PC-3 (cell line): ENCODE measurements at regions not wholly inside any gene's neighbourhood (a gene's known extent, or its start where the extent isn't known, plus 50 kb on each side); places are given as distances from the start of the nearest gene placed in this dataset.

Source experiments
- ATAC-seq: fragments of 200-7000 bp; cut with Tn5 transposase; 2 replicates; pipeline ENCODE4 v1.9.1; 2020; ENCODE audit warnings: mild to moderate bottlenecking, moderate library complexity
- BruUV-seq: library from RNA; stranded (reverse); fragments of 400-500 nt; replicated peaks from 2 replicates; lab custom pipeline; 2021; lab: Mats Ljungman, UMichigan
- CTCF ChIA-PET: fragments of 300-600 bp; sonication (Branson Sonifier 250); formaldehyde crosslinking; loops from one replicate; lab custom pipeline; 2022; ENCODE audit warnings: antibody characterized with exemption; lab: Charles Lee
- POLR2A ChIA-PET: fragments of 300-600 bp; sonication (Branson Sonifier 250); formaldehyde crosslinking; loops from one replicate; lab custom pipeline; 2022; ENCODE audit warnings: antibody characterized with exemption; ENCODE audit not compliant: unreplicated experiment; lab: Charles Lee
- DNase-seq: peaks from one replicate; pipeline ENCODE4 v3.0.0-alpha.2; 2015
- H2AFZ ChIP-seq: fragments of 300-600 bp; sonication (generic); 2 replicates; pipeline ENCODE4 v1.6.0; 2016; ENCODE audit warnings: antibody characterized with exemption, low read length
- H3F3A ChIP-seq: fragments of 300-600 bp; sonication (generic); one replicate; pipeline ENCODE4 v1.6.0; 2017; ENCODE audit warnings: antibody characterized with exemption, low read length, control low read depth, mild to moderate bottlenecking; ENCODE audit not compliant: unreplicated experiment
- H3K27ac ChIP-seq: fragments of 300-600 bp; sonication (generic); 2 replicates; pipeline ENCODE4 v1.5.1; 2016; ENCODE audit warnings: mild to moderate bottlenecking, low read length
- H3K27me3 ChIP-seq: fragments of 300-600 bp; sonication (generic); 2 replicates; pipeline ENCODE4 v1.6.1; 2016; ENCODE audit warnings: low read length, mixed read lengths
- H3K36me3 ChIP-seq: fragments of 300-600 bp; sonication (generic); 2 replicates; pipeline ENCODE4 v1.6.1; 2016; ENCODE audit warnings: low read depth, mixed run types, low read length, mixed read lengths
- H3K4me1 ChIP-seq: fragments of 300-600 bp; sonication (generic); 2 replicates; pipeline ENCODE4 v1.5.1; 2016; ENCODE audit warnings: low read length; ENCODE audit not compliant: insufficient read depth
- H3K4me2 ChIP-seq: fragments of 300-600 bp; sonication (generic); 2 replicates; pipeline ENCODE4 v1.6.0; 2016; ENCODE audit warnings: low read length
- H3K4me3 ChIP-seq: fragments of 300-600 bp; sonication (generic); 2 replicates; pipeline ENCODE4 v1.5.1; 2016; ENCODE audit warnings: mild to moderate bottlenecking, low read length, mixed read lengths
- H3K79me2 ChIP-seq: fragments of 300-600 bp; sonication (generic); 2 replicates; pipeline ENCODE4 v1.6.1; 2017; ENCODE audit warnings: low read length, mixed read lengths
- H3K9ac ChIP-seq: fragments of 300-600 bp; sonication (generic); 2 replicates; pipeline ENCODE4 v1.6.0; 2016; ENCODE audit warnings: mild to moderate bottlenecking, low read length
- H3K9me2 ChIP-seq: fragments of 300-600 bp; sonication (generic); replicated peaks from 2 replicates; pipeline ENCODE4 v1.6.1; 2016; ENCODE audit warnings: mixed run types, low read length, mixed read lengths
- H3K9me3 ChIP-seq: fragments of 300-600 bp; sonication (generic); 2 replicates; pipeline ENCODE4 v1.6.1; 2016; ENCODE audit warnings: low read length, mixed read lengths
- H4K20me1 ChIP-seq: fragments of 300-600 bp; sonication (generic); 2 replicates; pipeline ENCODE4 v1.6.1; 2016; ENCODE audit warnings: low read length, mixed read lengths
- CTCF ChIP-seq: fragments of 300-600 bp; sonication (generic); conservative IDR thresholded peaks from 2 replicates; pipeline ENCODE4 v1.5.1; 2017; ENCODE audit warnings: antibody characterized with exemption, low read depth, mild to moderate bottlenecking, low read length
- EZH2 ChIP-seq: fragments of 300-600 bp; sonication (generic); IDR thresholded peaks from one replicate; pipeline ENCODE4 v1.6.1; 2017; ENCODE audit warnings: antibody characterized with exemption, mild to moderate bottlenecking, low read length; ENCODE audit not compliant: unreplicated experiment
- EZH2phosphoT487 ChIP-seq: fragments of 300-600 bp; sonication (generic); IDR thresholded peaks from 2 replicates; pipeline ENCODE4 v1.6.1; 2018; ENCODE audit warnings: mild to moderate bottlenecking, antibody characterized with exemption, low read length, borderline replicate concordance
- intact Hi-C: fragments of 100-400 bp; cut with micrococcal nuclease; formaldehyde crosslinking; loops from 2 replicates; pipeline ENCODE4 v1.9.0; 2023

- TF ChIP-seq EZH2phosphoT487: no peak
- TF ChIP-seq CTCF: no peak
- TF ChIP-seq EZH2: no peak
- BruUV-seq: no TSS peak
- no peaks in the 10 kb centered on the region for H3K4me1 ChIP-seq
- no peaks in the 10 kb centered on the region for H3K79me2 ChIP-seq
- no peak overlapping the region for H3K27ac ChIP-seq
- H3K36me3 ChIP-seq: no peaks in the 10 kb centered on the region
- no peak overlapping the region for H3K4me3 ChIP-seq
- no peak for ATAC-seq
- intact Hi-C loops: no loop called here
- no peaks in the 10 kb centered on the region for H3K9me3 ChIP-seq
- POLR2A ChIA-PET: no interaction called here
- H2AFZ ChIP-seq: no peak overlapping the region
- CTCF ChIA-PET: no interaction called here
- H3F3A ChIP-seq: no peaks in the 10 kb centered on the region
- no peak overlapping the region for H3K4me2 ChIP-seq
- no peaks in the 10 kb centered on the region for H4K20me1 ChIP-seq
- H3K9ac ChIP-seq: no peak overlapping the region
- H3K9me2 ChIP-seq: no peaks in the 10 kb centered on the region
- no peak for DNase-seq
- peaks cover 59% of the 10 kb centered on the region for H3K27me3 ChIP-seq
Measured at GRCh38 chr5:172568308-172568910, 72.7 kb upstream of the NEURL1B start.

- intact Hi-C loops: no loop called here
Measured at GRCh38 chr5:172567843-172568242, 73.2 kb upstream of the NEURL1B start.

More at GRCh38 chr5:172567843-172568242, 73.2 kb upstream of the NEURL1B start:
- no peak for TF ChIP-seq EZH2
- TF ChIP-seq EZH2phosphoT487: no peak
- no peak for TF ChIP-seq CTCF
- no peaks in the 10 kb centered on the region for H3F3A ChIP-seq
- no peaks in the 10 kb centered on the region for H3K4me1 ChIP-seq
- no peaks in the 10 kb centered on the region for H3K36me3 ChIP-seq
- H2AFZ ChIP-seq: no peak overlapping the region
- no peaks in the 10 kb centered on the region for H3K9me2 ChIP-seq
- POLR2A ChIA-PET: no interaction called here
- H3K9ac ChIP-seq: no peak overlapping the region
- H3K27ac ChIP-seq: no peak overlapping the region
- peaks cover 63% of the 10 kb centered on the region for H3K27me3 ChIP-seq
- CTCF ChIA-PET: no interaction called here
- no peaks in the 10 kb centered on the region for H4K20me1 ChIP-seq
- H3K4me3 ChIP-seq: no peak overlapping the region
- BruUV-seq: no TSS peak
- no peaks in the 10 kb centered on the region for H3K9me3 ChIP-seq
- no peak for DNase-seq
- H3K4me2 ChIP-seq: no peak overlapping the region
- ATAC-seq: no peak
- H3K79me2 ChIP-seq: no peaks in the 10 kb centered on the region
